Myocyte (in vitro differentiated cells): ENCODE measurements at regions not wholly inside any gene's neighbourhood (a gene's known extent, or its start where the extent isn't known, plus 50 kb on each side); places are given as distances from the start of the nearest gene placed in this dataset.
"Not testable (repeated sequence)": the region's sequence is repeated elsewhere in the genome, so short reads cannot be mapped to it uniquely, and the experiment has no call there.

Source experiments
- DNase-seq: peaks from one replicate; pipeline ENCODE4 v3.0.0-alpha.2; 2012; ENCODE audit warnings: low read depth

- DNase-seq: no peak
Measured at GRCh38 chr5:6081727-6082210, 296.6 kb downstream of the MED10 start.

GRCh38 chr5:6080930-6081726 lies 297.2 kb downstream of the MED10 start:
- DNase-seq: no peak

GRCh38 chr5:6080436-6080835 lies 297.9 kb downstream of the MED10 start:
- DNase-seq: no peak

GRCh38 chr5:6078881-6079280 lies 299.5 kb downstream of the MED10 start:
- DNase-seq: no peak

GRCh38 chr5:6076341-6077239 lies 301.8 kb downstream of the MED10 start:
- DNase-seq: no peak

- DNase-seq: not testable (repeated sequence)
Measured at GRCh38 chr5:6072488-6072887, 305.9 kb downstream of the MED10 start.

- no peak for DNase-seq
Measured at GRCh38 chr5:6069496-6070185, 308.7 kb downstream of the MED10 start.

GRCh38 chr5:6066016-6066415 lies 312.3 kb downstream of the MED10 start:
- DNase-seq: no peak

GRCh38 chr5:6059137-6059800 lies 319.1 kb downstream of the MED10 start:
- no peak for DNase-seq

GRCh38 chr5:6058055-6058715 lies 320.2 kb downstream of the MED10 start:
- no peak for DNase-seq

- no peak for DNase-seq
Measured at GRCh38 chr5:6056280-6056679, 322.1 kb downstream of the MED10 start.

GRCh38 chr5:6049662-6050061 lies 328.7 kb downstream of the MED10 start:
- no peak for DNase-seq

GRCh38 chr5:6048746-6049145 lies 329.6 kb downstream of the MED10 start:
- DNase-seq: no peak

- no peak for DNase-seq
Measured at GRCh38 chr5:6046296-6046967, 331.9 kb downstream of the MED10 start.

GRCh38 chr5:6043491-6044310 lies 334.6 kb downstream of the MED10 start:
- DNase-seq: no peak

- DNase-seq: no peak
Measured at GRCh38 chr5:6041977-6042550, 336.3 kb downstream of the MED10 start.

- no peak for DNase-seq
Measured at GRCh38 chr5:6039111-6039510, 339.2 kb downstream of the MED10 start.

- no peak for DNase-seq
Measured at GRCh38 chr5:6036006-6036405, 342.3 kb downstream of the MED10 start.

GRCh38 chr5:6029811-6030271 lies 348.5 kb downstream of the MED10 start:
- no peak for DNase-seq
